ENCODE measurements at regions not wholly inside any gene's neighbourhood (a gene's known extent, or its start where the extent isn't known, plus 50 kb on each side); places are given as distances from the start of the nearest gene placed in this dataset.

DNA sequence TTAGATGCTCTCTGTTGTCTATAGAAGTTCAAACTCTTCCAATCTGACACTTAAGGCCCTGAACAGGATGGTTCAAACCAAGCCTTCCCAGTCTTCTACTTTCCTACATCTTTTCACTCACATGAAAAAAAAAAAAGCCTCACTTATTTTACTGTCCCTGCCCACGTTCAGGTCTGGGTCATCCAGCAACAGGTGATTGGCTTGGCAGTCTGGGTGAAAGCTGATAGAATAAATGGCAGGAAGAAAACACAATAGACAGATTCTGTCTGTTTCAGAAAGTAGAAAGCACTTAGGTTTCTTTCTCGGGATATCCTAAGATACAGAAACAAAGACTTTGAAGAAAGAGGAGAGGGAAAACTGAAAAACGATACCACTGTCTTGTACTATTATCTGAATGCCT lies 61.8 kb upstream of the HSF2 start:
- TF ChIP-seq, protein P1, sequence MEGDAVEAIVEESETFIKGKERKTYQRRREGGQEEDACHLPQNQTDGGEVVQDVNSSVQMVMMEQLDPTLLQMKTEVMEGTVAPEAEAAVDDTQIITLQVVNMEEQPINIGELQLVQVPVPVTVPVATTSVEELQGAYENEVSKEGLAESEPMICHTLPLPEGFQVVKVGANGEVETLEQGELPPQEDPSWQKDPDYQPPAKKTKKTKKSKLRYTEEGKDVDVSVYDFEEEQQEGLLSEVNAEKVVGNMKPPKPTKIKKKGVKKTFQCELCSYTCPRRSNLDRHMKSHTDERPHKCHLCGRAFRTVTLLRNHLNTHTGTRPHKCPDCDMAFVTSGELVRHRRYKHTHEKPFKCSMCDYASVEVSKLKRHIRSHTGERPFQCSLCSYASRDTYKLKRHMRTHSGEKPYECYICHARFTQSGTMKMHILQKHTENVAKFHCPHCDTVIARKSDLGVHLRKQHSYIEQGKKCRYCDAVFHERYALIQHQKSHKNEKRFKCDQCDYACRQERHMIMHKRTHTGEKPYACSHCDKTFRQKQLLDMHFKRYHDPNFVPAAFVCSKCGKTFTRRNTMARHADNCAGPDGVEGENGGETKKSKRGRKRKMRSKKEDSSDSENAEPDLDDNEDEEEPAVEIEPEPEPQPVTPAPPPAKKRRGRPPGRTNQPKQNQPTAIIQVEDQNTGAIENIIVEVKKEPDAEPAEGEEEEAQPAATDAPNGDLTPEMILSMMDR (IDR thresholded peaks at IDR 0.05) = no peak
- TF ChIP-seq POLR2AphosphoS5 (IDR thresholded peaks at IDR 0.05) = no peak
